ENCODE measurements at regions not wholly inside any gene's neighbourhood (a gene's known extent, or its start where the extent isn't known, plus 50 kb on each side); places are given as distances from the start of the nearest gene placed in this dataset.

- no peak overlapping the region for H3K27ac ChIP-seq
- no peak for TF ChIP-seq CTCF (conservative IDR thresholded peaks at IDR 0.05)
These were observed 380.8 kb downstream of the ALG10 start for GRCh38 chr12:34402899-34403705.

GRCh38 chr12:34403706-34404376 lies 381.5 kb downstream of the ALG10 start:
- H3K27ac ChIP-seq = no peak overlapping the region
- no peak for TF ChIP-seq CTCF (conservative IDR thresholded peaks at IDR 0.05)

- TF ChIP-seq CTCF (conservative IDR thresholded peaks at IDR 0.05) = no peak
- H3K27ac ChIP-seq = no peak overlapping the region
These were observed 382.3 kb downstream of the ALG10 start for GRCh38 chr12:34404377-34405285.

- no peak for TF ChIP-seq CTCF (conservative IDR thresholded peaks at IDR 0.05)
These were observed 383.3 kb downstream of the ALG10 start for GRCh38 chr12:34405286-34406227.

GRCh38 chr12:34406228-34406995 lies 384.1 kb downstream of the ALG10 start:
- TF ChIP-seq CTCF (conservative IDR thresholded peaks at IDR 0.05) = no peak
- H3K27ac ChIP-seq = no peak overlapping the region

More at GRCh38 chr12:34405286-34406227, 383.3 kb downstream of the ALG10 start:
- no peak overlapping the region for H3K27ac ChIP-seq

- H3K27ac ChIP-seq = no peak overlapping the region
- no peak for TF ChIP-seq CTCF (conservative IDR thresholded peaks at IDR 0.05)
These were observed 384.7 kb downstream of the ALG10 start for GRCh38 chr12:34406996-34407300.

Data from VCaP (cell line).